ENCODE measurements at regions not wholly inside any gene's neighbourhood (a gene's known extent, or its start where the extent isn't known, plus 50 kb on each side); places are given as distances from the start of the nearest gene placed in this dataset.

GRCh38 chr4:181372014-181372413, 871.2 kb upstream of the TENM3 start:
- Histone ChIP-seq H3K9ac (ENCODE audit: low read length) (no peak overlapping the region), H4K20me1 (ENCODE audit: insufficient read depth, low read length) (no peaks in the 10 kb centered on the region), H3K4me3 (ENCODE audit: low read length) (no peak overlapping the region), H3K36me3 (replicated peaks; ENCODE audit: insufficient read depth, low read length) (no peaks in the 10 kb centered on the region), H3K4me1 (ENCODE audit: low read length) (no peaks in the 10 kb centered on the region), H3K27me3 (replicated peaks; ENCODE audit: insufficient read depth, low read length) (no peaks in the 10 kb centered on the region), H3K27ac (ENCODE audit: low read length) (no peak overlapping the region), H3K4me2 (ENCODE audit: low read depth, low read length) (no peak overlapping the region), H3K9me2 (replicated peaks; ENCODE audit: insufficient read depth, low read length) (no peaks in the 10 kb centered on the region), H3F3A (ENCODE audit: insufficient read depth, low read length) (no peaks in the 10 kb centered on the region), H3K79me2 (ENCODE audit: low read length) (no peaks in the 10 kb centered on the region), H3K9me3 (replicated peaks; ENCODE audit: insufficient read depth, low read length) (no peaks in the 10 kb centered on the region), H2AFZ (ENCODE audit: low read length) (no peak overlapping the region)
- no peak for DNase-seq
- TF ChIP-seq CTCF (IDR thresholded peaks at IDR 0.05; ENCODE audit: low read length) (no peak), EZH2phosphoT487 (IDR thresholded peaks at IDR 0.05; ENCODE audit: low read length) (no peak), EZH2 (optimal IDR thresholded peaks at IDR 0.05; ENCODE audit: low read depth, low read length) (no peak)

- no peaks in the 10 kb centered on the region for H3K79me2 ChIP-seq (ENCODE audit: low read length)
- H4K20me1 ChIP-seq (ENCODE audit: insufficient read depth, low read length) = no peaks in the 10 kb centered on the region
- no peaks in the 10 kb centered on the region for H3K9me3 ChIP-seq (replicated peaks; ENCODE audit: insufficient read depth, low read length)
- H3K36me3 ChIP-seq (replicated peaks; ENCODE audit: insufficient read depth, low read length) = no peaks in the 10 kb centered on the region
- no peak overlapping the region for H3K27ac ChIP-seq (ENCODE audit: low read length)
- H2AFZ ChIP-seq (ENCODE audit: low read length) = no peak overlapping the region
- H3K27me3 ChIP-seq (replicated peaks; ENCODE audit: insufficient read depth, low read length) = no peaks in the 10 kb centered on the region
- H3K4me3 ChIP-seq (ENCODE audit: low read length) = no peak overlapping the region
- no peak overlapping the region for H3K4me2 ChIP-seq (ENCODE audit: low read depth, low read length)
- TF ChIP-seq EZH2 (optimal IDR thresholded peaks at IDR 0.05; ENCODE audit: low read depth, low read length) (no peak), EZH2phosphoT487 (IDR thresholded peaks at IDR 0.05; ENCODE audit: low read length) (no peak), CTCF (IDR thresholded peaks at IDR 0.05; ENCODE audit: low read length) (no peak)
- H3F3A ChIP-seq (ENCODE audit: insufficient read depth, low read length) = no peaks in the 10 kb centered on the region
- DNase-seq = no peak
- no peak overlapping the region for H3K9ac ChIP-seq (ENCODE audit: low read length)
- no peaks in the 10 kb centered on the region for H3K4me1 ChIP-seq (ENCODE audit: low read length)
- H3K9me2 ChIP-seq (replicated peaks; ENCODE audit: insufficient read depth, low read length) = no peaks in the 10 kb centered on the region
Observed at GRCh38 chr4:181376058-181376457, 867.1 kb upstream of the TENM3 start.

GRCh38 chr4:181388061-181388460, 855.1 kb upstream of the TENM3 start:
- Histone ChIP-seq H3K9me3 (replicated peaks; ENCODE audit: insufficient read depth, low read length) (no peaks in the 10 kb centered on the region), H3K27ac (ENCODE audit: low read length) (no peak overlapping the region)

More at GRCh38 chr4:181388061-181388460, 855.1 kb upstream of the TENM3 start:
- Histone ChIP-seq H3K36me3 (replicated peaks; ENCODE audit: insufficient read depth, low read length) (no peaks in the 10 kb centered on the region), H3K27me3 (replicated peaks; ENCODE audit: insufficient read depth, low read length) (no peaks in the 10 kb centered on the region), H2AFZ (ENCODE audit: low read length) (no peak overlapping the region), H3K9ac (ENCODE audit: low read length) (no peak overlapping the region), H3K9me2 (replicated peaks; ENCODE audit: insufficient read depth, low read length) (no peaks in the 10 kb centered on the region), H3K4me3 (ENCODE audit: low read length) (no peak overlapping the region), H4K20me1 (ENCODE audit: insufficient read depth, low read length) (no peaks in the 10 kb centered on the region), H3K4me2 (ENCODE audit: low read depth, low read length) (no peak overlapping the region), H3K4me1 (ENCODE audit: low read length) (no peaks in the 10 kb centered on the region), H3K79me2 (ENCODE audit: low read length) (no peaks in the 10 kb centered on the region), H3F3A (ENCODE audit: insufficient read depth, low read length) (no peaks in the 10 kb centered on the region)
- TF ChIP-seq EZH2phosphoT487 (IDR thresholded peaks at IDR 0.05; ENCODE audit: low read length) (no peak), EZH2 (optimal IDR thresholded peaks at IDR 0.05; ENCODE audit: low read depth, low read length) (no peak), CTCF (IDR thresholded peaks at IDR 0.05; ENCODE audit: low read length) (no peak)
- DNase-seq = no peak

All from MM.1S (cell line).